HCT116 (cell line): ENCODE measurements at regions not wholly inside any gene's neighbourhood (a gene's known extent, or its start where the extent isn't known, plus 50 kb on each side); places are given as distances from the start of the nearest gene placed in this dataset.
"Not testable (repeated sequence)": the region's sequence is repeated elsewhere in the genome, so short reads cannot be mapped to it uniquely, and the experiment has no call there.

ENCODE experiments used
- CTCF ChIP-seq, 3 experiments: fragments of 200-600 bp in 1 of 3; sonication (generic) in 1 of 3; IDR thresholded peaks in 2 of 3; conservative IDR thresholded peaks in 1 of 3; 2 replicates each; pipeline ENCODE4 v1.5.1; 2012 to 2017; ENCODE audit warnings: low read depth in 2 of 3, low read length in 2 of 3, antibody characterized with exemption in 1 of 3, borderline replicate concordance in 1 of 3, control low read depth in 1 of 3, mild to moderate bottlenecking in 1 of 3, mixed read lengths in 1 of 3, mixed run types in 1 of 3, moderate library complexity in 1 of 3; ENCODE audit not compliant: insufficient read depth in 1 of 3
- EGR1 ChIP-seq: IDR thresholded peaks from 2 replicates; pipeline ENCODE4 v1.6.1; 2012; ENCODE audit warnings: low read depth
- EZH2 ChIP-seq: fragments of 200-600 bp; sonication (generic); IDR thresholded peaks from 2 replicates; pipeline ENCODE4 v1.6.1; 2017; ENCODE audit warnings: antibody characterized with exemption, mixed run types
- EZH2phosphoT487 ChIP-seq: fragments of 200-600 bp; IDR thresholded peaks from 2 replicates; pipeline ENCODE4 v1.6.1; 2018; ENCODE audit warnings: antibody characterized with exemption, borderline replicate concordance
- FOSL1 ChIP-seq: IDR thresholded peaks from 2 replicates; pipeline ENCODE4 v1.6.1; 2012; ENCODE audit warnings: low read depth
- MAX ChIP-seq: IDR thresholded peaks from 2 replicates; pipeline ENCODE4 v1.6.1; 2012
- POLR2A ChIP-seq: IDR thresholded peaks from 2 replicates; pipeline ENCODE4 v1.7.0; 2011; ENCODE audit warnings: borderline replicate concordance; ENCODE audit not compliant: insufficient read depth, insufficient read length; ENCODE audit errors: extremely low read depth
- POLR2AphosphoS5 ChIP-seq: IDR thresholded peaks from 2 replicates; pipeline ENCODE4 v1.6.1; 2011; ENCODE audit warnings: mild to moderate bottlenecking, low read depth, low read length, moderate library complexity
- RAD21 ChIP-seq: IDR thresholded peaks from 2 replicates; pipeline ENCODE4 v1.6.1; 2012; ENCODE audit warnings: low read depth, mild to moderate bottlenecking
- REST ChIP-seq: IDR thresholded peaks from 2 replicates; pipeline ENCODE4 v1.6.1; 2012; ENCODE audit warnings: low read depth
- SP1 ChIP-seq: IDR thresholded peaks from 2 replicates; pipeline ENCODE4 v1.6.1; 2012; ENCODE audit warnings: low read depth
- TCF7L2 ChIP-seq: IDR thresholded peaks from 2 replicates; pipeline ENCODE4 v1.7.0; 2011; ENCODE audit warnings: borderline replicate concordance, inconsistent platforms; ENCODE audit not compliant: insufficient read depth, insufficient read length; ENCODE audit errors: extremely low read depth
- ZBTB33 ChIP-seq: IDR thresholded peaks from 2 replicates; pipeline ENCODE4 v1.6.1; 2011; ENCODE audit warnings: mild to moderate bottlenecking, low read length, moderate library complexity; ENCODE audit not compliant: insufficient replicate concordance; ENCODE audit errors: extremely low read depth
- ZNF274 ChIP-seq: fragments of 200-500 bp; sonication (Bioruptor generic); IDR thresholded peaks from 2 replicates; pipeline ENCODE4 v1.6.1; 2014; ENCODE audit warnings: mild to moderate bottlenecking, low read depth, low read length, inconsistent platforms

GRCh38 chr9:96054248-96054647 lies 178.8 kb downstream of the ERCC6L2 start:
- TF ChIP-seq EZH2phosphoT487; POLR2AphosphoS5; REST; RAD21; CTCF (IDR thresholded peaks at IDR 0.05 in 2 of 3, conservative IDR thresholded peaks at IDR 0.05 in 1 of 3; ENCODE audit: borderline replicate concordance in 1 of 3, insufficient read depth in 1 of 3, low read depth in 2 of 3, low read length in 2 of 3); SP1; EGR1; TCF7L2; POLR2A; EZH2; ZNF274; MAX; FOSL1; ZBTB33: not testable (repeated sequence)
